GM21526 (cell line): ENCODE measurements at regions not wholly inside any gene's neighbourhood (a gene's known extent, or its start where the extent isn't known, plus 50 kb on each side); places are given as distances from the start of the nearest gene placed in this dataset.

Experiments used
- ATAC-seq: cut with Tn5 transposase; IDR thresholded peaks from one replicate; pipeline ENCODE4 v1.9.1; 2021; ENCODE audit warnings: moderate library complexity; ENCODE audit not compliant: unreplicated experiment, low FRiP score

DNA sequence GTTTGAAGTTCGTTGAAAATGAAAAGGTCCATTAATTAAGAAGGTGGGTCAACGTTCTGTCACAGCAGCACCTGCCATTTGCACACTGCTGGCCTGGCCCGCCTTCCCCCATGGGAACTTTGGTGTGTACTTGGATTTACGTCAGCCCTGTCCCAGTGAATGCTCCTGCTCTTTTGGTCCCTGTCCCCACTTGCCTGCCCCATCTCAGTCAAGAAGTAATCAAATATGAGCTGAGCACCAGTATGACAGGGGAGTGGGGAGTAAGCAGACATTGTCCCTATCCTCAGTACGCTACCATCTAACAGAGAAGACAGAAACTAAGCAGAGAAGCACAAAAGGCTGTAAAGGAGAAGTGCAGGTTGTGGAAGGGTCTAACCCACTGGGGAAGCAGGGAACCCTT, 65.1 kb downstream of the SLC4A3 start:
- ATAC-seq, result no peak

DNA sequence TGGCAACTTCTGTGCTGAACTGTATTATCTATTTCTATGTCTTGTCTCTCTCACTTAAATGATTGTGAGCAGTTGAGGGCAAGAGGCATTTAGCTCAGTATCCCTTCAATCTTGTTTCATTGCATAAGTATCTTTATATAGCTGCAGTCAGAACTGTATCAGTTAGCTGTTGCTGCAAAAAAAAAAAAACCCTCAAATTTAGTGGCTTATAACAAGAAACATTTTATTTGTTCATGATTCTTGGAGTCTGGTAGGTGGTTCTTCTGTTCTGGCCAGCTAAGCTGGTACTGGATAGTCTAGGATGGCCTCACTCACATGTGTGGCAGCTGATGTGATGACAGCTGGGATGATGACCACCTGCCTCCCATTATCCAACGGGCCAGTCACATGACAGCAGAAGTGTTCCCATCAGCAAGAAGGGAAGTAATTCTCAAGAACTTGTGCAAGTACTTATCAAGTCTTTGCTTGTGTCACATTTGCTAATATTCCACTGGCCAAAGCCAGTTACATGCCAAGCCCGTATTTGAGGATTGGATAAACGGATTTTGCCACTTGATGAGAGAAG, 67.8 kb downstream of the SLC4A3 start:
- ATAC-seq, result no peak

DNA sequence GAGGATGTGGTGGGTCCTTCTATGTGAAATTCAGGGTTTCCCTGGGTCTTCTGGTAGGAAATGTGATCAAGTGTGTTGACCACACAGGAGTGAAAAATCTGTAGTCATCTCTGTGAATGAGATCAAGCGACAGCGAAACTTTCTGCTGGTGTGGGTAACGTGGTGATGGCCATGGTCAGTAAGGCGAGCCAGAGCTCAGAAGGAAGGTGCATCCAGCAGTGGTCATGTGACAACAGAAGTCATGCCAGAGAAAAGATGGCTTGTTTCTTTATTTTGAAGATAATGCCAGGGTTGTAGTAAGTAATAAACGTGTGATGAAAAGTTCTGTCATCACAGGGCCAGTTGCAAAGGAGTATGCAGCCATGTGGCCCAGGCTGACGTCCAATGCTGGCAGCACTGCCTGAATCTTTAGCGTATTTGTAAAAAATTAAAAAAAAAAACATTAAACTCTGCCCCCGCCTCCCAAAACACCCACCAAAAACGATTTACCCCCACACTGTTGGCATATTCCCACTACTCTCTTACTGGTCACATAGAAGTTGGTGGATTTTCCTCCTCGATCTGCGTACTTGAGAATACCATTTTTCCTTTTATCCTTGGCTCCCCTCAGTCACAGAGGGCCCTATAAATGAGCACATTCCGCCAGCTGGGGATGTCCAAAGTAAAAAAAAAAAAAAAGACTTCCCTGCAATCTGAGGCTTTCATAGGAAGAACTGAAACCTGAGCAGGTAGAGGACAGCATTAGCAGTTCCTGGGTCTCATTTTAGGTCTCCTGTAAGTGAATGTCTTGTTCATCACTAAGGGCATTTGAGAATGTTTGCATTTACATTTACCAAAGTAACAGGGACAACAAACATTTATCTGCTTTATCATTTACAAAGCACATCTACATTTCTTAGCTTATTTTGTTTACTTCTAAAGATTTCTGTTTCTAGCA, 70.6 kb downstream of the SLC4A3 start:
- ATAC-seq, result no peak

DNA sequence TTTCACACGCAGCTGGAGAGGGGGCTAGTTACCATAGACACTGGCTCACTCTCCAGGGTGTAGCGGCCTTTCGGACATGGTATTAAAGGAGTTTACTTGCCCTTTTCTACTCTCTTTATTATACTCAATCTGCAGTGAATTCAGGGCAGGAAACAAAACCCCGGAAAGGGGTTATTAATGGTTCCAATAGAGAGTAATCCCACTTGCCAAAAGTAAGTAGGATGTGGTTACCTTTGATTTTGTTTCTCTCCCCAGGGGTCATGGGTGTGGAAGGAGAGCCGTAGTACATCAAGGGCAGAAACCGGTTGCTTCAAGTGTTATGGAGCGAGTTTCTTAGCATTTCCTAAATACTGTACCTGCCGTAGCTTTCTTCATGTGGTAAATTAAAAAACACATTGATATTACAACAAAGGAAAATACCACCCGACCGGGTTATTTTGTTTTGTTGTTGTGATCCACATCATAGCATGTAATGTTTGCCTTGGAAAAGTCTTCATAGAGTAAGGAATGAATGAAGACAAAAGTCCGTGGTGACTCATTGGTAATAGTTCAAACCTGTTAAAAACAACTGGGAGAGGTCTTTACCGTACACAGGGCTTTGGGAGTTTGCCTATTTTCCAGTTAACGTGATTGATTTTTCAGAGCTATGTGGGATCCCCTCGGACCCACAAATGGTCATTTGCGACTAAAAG, 71.5 kb downstream of the SLC4A3 start:
- no peak for ATAC-seq

DNA sequence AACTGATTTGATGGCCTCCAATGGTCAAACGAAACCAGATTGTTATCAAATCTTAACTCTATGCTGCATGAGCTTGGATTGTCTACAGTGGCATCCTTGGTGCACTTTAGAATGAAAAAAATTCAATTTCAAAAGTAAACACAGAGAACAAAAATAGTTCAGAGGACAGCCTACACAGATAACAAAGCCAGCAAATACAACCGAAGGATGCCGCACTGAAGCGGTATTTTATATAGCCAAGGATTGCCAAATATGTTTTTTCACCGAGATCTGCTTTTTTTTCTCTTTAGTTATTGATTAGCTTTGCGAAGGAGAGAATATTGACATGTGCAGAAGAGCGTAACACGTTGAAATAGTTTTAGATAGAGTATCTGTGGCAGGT, 72.0 kb downstream of the SLC4A3 start:
- no peak for ATAC-seq

DNA sequence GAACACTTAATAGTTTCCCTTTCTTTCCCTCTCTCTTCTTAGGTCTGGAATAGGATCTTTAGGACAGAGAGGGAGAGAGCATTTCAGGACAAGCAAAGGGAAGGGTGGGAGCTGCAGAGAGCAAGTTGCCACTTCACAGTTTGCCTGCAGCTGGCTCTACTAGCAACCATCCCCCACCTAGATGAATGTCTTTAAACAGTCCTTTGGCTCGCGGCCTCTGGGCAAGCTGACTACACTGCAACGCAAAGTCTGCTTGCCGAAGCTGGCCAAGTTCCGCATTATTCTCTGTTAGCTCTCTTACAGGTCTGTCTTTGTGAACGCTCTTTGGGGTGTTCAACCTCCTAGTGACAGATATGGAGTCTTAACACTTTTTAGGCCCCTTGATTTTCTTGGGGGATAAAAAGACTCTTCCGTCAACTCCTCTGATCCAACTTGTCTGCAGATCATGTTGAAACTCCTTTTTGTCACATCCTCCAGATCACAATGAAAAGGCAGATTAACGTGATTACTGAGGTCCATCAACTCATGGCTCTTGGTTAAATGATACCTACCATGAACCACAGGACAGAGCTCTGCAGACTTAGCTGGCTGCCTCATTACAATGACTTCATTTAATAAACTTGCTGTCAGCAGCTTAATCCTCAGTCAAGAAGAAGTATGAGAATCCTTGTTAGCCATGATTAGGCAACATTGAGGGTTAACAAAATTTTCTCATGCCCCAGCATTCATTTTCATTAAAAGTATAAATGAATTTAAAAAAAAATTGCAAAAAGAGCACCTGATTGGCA, 74.6 kb downstream of the SLC4A3 start:
- no peak for ATAC-seq

DNA sequence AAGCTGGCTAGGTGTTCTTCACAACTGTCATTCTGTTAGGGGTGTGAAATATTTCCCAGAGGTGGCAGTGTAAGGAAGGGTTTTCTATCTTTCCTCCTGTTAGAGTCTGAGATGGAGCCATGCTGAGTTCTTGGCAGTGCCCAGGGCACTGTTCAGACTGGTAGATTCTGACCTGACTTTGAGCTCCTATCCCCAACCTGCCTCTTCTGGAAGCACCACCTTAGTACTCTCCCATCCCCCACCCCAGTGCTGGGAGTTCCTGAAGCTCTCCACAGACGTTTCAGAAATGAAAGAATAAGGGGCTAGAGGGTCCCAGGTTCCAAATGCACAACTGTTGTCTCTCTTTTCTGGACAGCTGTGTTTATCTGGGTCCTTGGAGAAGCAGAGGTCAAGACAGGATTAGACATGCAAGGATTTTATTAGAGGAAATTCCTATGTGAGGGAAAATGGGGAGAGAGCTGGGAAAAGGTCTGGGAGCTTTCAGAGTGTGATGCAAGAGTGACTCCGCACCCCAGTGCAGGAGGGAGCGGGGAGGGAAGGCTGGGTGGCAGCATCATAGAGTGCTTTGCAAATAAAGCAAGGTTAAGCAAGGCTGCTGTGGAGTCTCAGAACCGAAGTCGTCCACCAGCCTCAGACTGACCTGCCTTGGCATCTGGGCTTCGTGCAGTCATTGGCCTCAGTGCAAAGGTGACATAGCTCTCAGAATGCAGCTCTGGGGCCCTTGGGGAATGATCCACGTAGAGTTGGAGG, 75.5 kb downstream of the SLC4A3 start:
- ATAC-seq, result no peak

DNA sequence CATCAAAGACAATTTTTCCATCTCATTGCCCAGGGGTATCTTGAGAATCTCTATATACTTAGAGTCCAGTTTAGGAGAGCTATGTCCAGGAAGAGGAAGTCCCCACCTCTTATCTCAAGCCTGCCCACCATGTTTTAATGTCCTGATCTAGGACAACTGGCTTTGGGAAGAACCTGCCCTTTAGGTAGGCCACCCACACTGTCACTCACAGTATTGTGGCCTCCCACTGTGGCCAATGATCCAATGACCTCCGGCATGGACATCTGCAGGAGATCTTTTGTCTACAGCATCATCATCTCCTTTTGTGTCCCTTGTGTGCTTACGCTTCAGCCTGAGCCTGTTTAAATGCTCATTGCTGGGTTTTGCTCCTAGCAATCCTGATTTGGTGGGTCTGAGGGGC, 77.4 kb downstream of the SLC4A3 start:
- no peak for ATAC-seq

DNA sequence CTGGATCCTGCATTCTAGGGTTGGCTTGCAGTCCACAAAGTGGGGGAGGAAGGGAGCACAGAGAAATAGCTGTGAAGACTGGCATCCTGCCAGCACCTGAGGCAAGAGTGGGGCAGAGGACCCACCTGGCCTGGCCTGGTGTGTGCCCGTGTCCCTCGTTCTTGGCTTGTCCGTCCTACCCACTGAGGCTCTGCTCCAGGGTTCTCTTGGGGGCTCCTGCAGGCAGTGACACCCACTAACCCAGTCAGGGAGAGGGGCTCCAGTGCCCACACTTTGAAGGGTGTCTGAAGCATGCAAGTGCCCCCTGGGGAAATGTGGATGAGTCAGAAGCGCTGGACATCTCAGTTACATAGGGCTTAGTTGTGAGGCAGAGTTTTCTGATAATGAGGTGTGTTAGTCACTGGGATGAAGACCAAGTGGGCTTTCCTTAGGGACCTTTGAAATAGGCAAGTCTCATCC, 79.4 kb downstream of the SLC4A3 start:
- ATAC-seq, result no peak

DNA sequence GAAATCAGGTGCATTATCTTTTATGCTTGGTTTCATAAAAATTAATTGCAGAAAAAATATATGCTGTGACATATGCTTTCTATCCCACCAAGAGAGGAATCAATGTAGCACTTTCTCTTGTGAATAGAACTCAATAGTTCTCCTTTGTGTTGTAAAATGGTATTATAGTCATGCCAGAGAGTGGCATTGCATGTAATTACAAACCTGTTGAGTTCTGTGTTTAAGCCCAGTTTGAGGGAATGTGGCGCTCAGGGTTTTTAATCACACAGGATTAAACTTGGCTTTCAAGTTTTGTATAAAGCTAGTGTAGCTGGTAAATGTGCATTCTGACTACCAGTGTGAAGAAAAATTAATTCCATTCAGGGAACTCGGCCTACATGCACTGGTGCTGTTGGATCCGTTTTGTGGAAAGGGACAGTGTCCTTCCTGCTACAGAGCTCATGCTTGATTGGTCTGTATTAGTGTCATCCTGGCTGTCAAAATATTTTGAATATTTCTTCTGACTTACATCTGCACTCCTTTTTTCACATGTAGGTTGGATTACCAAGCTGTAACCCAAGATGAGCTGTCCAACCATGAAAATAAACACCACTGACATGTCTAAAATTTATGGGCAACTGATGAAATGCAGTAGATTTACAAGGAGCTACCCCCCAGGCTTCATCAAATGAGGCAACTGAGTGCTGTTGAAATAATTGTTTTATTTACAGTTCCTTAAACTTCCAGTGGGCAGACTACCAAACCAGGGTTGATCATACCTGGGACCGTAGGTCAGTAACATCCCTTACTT, 80.3 kb downstream of the SLC4A3 start:
- ATAC-seq, result no peak

DNA sequence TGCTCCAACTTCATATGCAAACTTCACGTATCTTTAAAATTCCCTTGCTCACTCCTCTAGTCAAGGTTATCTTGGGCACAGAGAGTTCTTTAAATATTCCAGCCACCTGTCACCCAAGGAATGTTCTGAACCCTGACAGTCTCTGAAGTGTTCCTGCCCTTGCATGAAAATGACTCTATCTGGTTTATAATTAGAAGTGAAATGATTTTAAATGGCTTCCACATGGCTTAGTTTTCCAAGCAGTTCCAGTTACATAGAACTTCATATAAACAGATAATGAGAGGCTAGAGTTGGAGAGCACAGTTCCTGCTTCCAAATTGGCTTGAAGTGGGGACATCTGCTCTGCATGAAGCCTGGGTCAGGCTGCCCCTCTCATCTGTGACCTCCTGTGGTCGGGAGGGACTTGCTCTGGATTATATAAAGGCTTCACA, 81.9 kb downstream of the SLC4A3 start:
- no peak for ATAC-seq

DNA sequence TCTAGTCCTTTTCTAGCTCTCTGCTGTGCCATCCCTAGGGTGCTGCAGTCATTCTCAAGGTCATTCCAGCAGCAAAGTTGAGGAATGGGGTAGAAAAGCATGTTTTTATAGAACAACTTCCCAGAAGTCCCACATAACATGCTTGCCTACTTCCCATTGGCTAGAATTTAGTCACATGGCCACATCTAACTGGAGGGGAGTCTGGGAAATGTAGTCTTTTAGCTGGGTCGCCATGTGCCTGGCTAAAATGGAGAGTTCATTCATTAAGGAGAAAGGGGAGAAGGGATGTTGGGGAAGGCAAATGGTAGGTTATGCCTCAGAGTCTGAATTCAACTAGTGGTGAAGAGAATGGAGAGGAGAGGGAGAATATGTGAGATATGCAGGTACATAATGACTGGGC, 85.7 kb downstream of the SLC4A3 start:
- ATAC-seq, result peak; percentile 50

DNA sequence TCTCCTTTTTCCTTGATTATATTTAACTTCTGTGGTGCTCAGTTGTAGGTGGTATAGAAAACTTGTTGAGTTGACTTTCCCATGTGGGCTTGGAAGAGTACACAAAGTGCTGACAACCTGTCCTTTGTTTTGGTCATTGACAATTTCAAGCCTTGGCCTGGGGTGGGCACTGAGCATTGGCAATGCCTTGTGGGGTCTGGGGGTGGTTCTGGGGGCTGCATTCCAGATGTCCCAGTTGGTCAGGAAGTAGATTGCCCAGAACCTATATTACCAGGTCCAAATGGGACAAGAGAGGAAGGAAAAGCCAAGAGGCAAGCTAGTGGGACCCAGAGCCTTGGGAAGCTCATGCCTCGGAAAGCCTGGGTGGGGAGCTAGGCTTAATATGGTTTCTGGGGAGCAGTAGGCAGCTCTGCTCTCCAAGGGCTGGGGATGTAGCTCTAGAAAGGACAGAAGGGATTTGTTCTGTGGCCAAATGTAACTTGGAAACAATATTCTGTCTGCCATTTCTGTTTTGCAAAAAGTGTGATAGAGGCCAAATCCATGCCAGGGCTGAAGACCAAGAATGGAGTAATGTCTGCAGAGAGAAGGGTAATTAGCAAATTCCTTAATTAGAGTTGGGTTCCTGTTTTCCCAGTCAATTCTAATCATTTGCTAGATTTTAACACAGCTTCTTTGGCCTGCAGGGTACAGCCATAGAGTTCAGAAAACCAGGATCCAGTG, 87.4 kb downstream of the SLC4A3 start:
- no peak for ATAC-seq

DNA sequence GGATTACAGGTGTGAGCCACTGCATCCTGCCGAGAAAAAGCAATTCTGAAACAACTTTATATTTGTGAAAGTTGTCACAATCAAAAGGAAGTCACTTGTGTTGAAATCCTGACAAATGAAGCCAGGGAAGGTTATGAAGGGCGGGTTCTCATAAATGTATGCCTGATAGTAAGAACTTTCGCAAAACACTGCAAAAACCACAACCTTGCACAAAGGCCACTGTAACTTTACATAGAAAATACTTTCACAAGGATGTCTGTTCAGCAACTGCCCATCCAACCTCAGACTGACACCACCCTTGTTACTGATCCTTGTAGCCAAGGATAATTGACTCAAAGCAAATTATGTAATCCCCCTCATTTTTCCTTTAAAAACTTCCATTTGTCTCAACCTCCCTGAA, 90.6 kb downstream of the SLC4A3 start:
- ATAC-seq, result no peak

DNA sequence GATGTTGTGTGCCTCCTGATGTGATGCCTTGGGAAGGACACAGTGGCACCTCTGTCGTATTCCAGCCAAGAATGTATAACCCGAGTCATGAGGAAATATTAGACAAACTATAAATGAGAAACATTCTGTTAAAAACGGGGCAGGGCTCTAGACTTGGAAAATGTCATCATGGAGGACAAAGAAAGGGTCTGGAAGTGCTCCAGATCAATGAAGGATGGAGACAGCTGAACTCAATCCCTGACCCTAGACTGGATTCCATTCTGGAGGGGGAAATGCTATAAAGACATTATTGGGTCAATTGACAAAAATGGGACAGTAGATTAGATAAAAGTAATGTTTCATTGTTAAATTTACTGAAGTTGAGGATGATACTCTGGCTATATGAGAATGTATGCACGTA, 92.1 kb downstream of the SLC4A3 start:
- no peak for ATAC-seq

DNA sequence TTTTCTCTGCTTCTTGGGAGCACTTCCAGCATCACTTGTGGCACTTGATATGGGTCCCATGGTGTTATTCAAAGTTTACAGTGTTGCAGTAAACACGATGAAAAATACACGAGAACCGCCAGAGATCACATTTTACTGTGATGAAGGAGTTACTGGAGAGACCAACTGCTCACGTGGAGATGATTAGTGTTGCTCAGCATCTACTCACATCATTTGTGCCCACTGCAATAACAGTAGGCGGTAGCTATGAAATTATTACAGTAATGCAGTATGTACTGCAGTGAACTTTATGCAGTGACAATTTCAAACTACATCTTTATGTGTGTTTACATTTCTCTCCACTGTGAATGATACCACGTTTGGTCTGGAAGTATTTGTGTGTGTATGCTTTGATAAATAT, 93.5 kb downstream of the SLC4A3 start:
- ATAC-seq, result no peak

DNA sequence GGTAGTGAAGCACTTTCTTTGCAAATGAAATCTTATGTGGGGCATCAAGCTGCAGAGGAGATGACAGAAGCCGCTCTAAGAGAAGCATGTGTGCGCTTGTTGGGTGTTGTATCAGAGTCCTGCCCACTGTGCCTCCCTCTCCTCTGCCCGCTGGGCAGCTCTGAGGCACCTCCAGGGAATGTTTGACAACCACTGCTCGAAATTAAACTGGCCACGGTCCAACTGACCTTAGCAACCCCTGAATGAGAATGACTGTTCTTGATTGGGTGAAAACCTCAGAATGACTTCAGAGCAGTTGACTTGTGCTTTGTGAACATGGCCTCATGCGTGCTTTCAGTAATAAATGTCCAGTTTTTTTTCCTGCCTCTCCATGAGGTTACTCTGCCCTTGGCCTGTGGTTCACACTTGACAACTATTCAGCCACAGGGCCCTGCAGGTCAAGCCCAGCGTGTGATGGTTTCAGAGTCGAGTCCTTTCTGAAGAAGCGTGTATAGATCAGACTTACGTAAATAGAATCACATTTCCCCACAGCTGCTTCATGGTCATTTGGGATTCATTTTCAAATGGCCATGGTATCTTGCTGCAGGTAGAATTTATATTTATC, 94.9 kb downstream of the SLC4A3 start:
- ATAC-seq, result no peak

DNA sequence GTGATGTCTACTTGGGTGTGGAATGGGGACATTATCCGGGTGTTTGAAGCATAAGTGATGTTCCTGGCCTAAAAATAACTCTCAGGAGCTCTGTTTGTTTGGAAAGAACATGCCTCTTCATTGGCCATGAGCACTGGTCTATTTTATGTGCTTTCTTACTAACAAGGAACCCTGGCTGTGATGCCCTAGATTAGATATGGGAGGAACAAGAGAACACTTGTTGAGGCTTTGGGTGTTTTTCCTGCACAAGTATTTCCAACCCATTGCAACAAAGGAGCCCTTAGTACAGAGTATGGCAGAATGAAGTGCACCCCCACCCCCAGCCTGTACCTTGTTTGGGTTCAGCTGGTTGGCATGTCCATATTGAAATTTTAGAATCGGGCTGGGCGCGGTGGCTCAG, 95.9 kb downstream of the SLC4A3 start:
- ATAC-seq, result no peak
